OCI-LY7 (cell line): ENCODE measurements at regions not wholly inside any gene's neighbourhood (a gene's known extent, or its start where the extent isn't known, plus 50 kb on each side); places are given as distances from the start of the nearest gene placed in this dataset.

Experiments
- BruUV-seq: library from RNA; stranded (reverse); fragments of 400-500 nt; replicated peaks from 2 replicates; lab custom pipeline; 2021; lab: Mats Ljungman, UMichigan
- CTCF ChIA-PET: fragments of 300-600 bp; sonication (Branson Sonifier 250); formaldehyde crosslinking; loops from one replicate; lab custom pipeline; 2022; ENCODE audit warnings: antibody characterized with exemption; ENCODE audit not compliant: unreplicated experiment; lab: Charles Lee
- POLR2A ChIA-PET: fragments of 300-600 bp; sonication (Branson Sonifier 250); formaldehyde crosslinking; loops from one replicate; lab custom pipeline; 2022; ENCODE audit warnings: antibody characterized with exemption; lab: Charles Lee
- DNase-seq: peaks from one replicate; pipeline ENCODE4 v3.0.0-alpha.2; 2015; ENCODE audit warnings: low spot score
- H2AFZ ChIP-seq: fragments of 200-600 bp; sonication (generic), shearing (Covaris generic); 2 replicates; pipeline ENCODE4 v1.6.1; 2014; ENCODE audit warnings: mild to moderate bottlenecking, antibody characterized with exemption, low read length, moderate library complexity
- H3K27ac ChIP-seq: fragments of 200-600 bp; sonication (generic); 2 replicates; pipeline ENCODE4 v1.5.1; 2014; ENCODE audit warnings: mixed run types, low read depth, mild to moderate bottlenecking, moderate library complexity, low read length, inconsistent platforms; ENCODE audit not compliant: poor library complexity, severe bottlenecking
- H3K36me3 ChIP-seq: fragments of 200-600 bp; sonication (generic); 2 replicates; pipeline ENCODE4 v1.6.1; 2014; ENCODE audit warnings: mild to moderate bottlenecking, antibody characterized with exemption, low read length, moderate library complexity, mixed read lengths; ENCODE audit not compliant: insufficient read depth
- H3K4me1 ChIP-seq: fragments of 200-600 bp; sonication (generic); 2 replicates; pipeline ENCODE4 v1.5.1; 2014; ENCODE audit warnings: mild to moderate bottlenecking, low read length; ENCODE audit not compliant: insufficient read depth, poor library complexity, severe bottlenecking
- H3K4me2 ChIP-seq: fragments of 200-600 bp; sonication (generic); 2 replicates; pipeline ENCODE4 v1.6.1; 2014; ENCODE audit warnings: mild to moderate bottlenecking, low read length
- H3K4me3 ChIP-seq: fragments of 200-600 bp; sonication (generic); 2 replicates; pipeline ENCODE4 v1.5.1; 2014; ENCODE audit warnings: mild to moderate bottlenecking, low read depth, low read length; ENCODE audit not compliant: poor library complexity, severe bottlenecking
- H3K79me2 ChIP-seq: fragments of 200-600 bp; sonication (generic); 2 replicates; pipeline ENCODE4 v1.6.1; 2016; ENCODE audit warnings: low read depth, mild to moderate bottlenecking, low read length, moderate library complexity, mixed read lengths; ENCODE audit not compliant: insufficient read depth
- H3K9me2 ChIP-seq: fragments of 200-600 bp; sonication (generic); 2 replicates; pipeline ENCODE4 v1.6.1; 2016; ENCODE audit warnings: mild to moderate bottlenecking, low read length, mixed read lengths; ENCODE audit not compliant: insufficient read depth
- H3K9me3 ChIP-seq: fragments of 200-600 bp; sonication (generic); 2 replicates; pipeline ENCODE4 v1.6.1; 2014; ENCODE audit warnings: mild to moderate bottlenecking, mixed run types, low read length, mixed read lengths
- H4K20me1 ChIP-seq: fragments of 200-600 bp; sonication (generic); 2 replicates; pipeline ENCODE4 v1.6.1; 2014; ENCODE audit warnings: mild to moderate bottlenecking, antibody characterized with exemption, low read length, moderate library complexity, mixed read lengths; ENCODE audit not compliant: insufficient read depth
- EZH2phosphoT487 ChIP-seq: fragments of 200-600 bp; sonication (generic); IDR thresholded peaks from 2 replicates; pipeline ENCODE4 v1.6.1; 2018; ENCODE audit warnings: low read depth, borderline replicate concordance, mild to moderate bottlenecking, mixed run types, antibody characterized with exemption, low read length, moderate library complexity, mixed read lengths
- intact Hi-C: fragments of 100-400 bp; cut with micrococcal nuclease; formaldehyde crosslinking; loops from one replicate; pipeline ENCODE4 v1.10.0; 2022; ENCODE audit not compliant: unreplicated experiment
- TF ChIP-seq, protein P1 (sequence below): fragments of 200-600 bp; sonication (generic); conservative IDR thresholded peaks from 2 replicates; pipeline ENCODE4 v1.5.1; 2014; ENCODE audit warnings: mild to moderate bottlenecking, antibody characterized with exemption, low read length, moderate library complexity, mixed read lengths

DNA sequence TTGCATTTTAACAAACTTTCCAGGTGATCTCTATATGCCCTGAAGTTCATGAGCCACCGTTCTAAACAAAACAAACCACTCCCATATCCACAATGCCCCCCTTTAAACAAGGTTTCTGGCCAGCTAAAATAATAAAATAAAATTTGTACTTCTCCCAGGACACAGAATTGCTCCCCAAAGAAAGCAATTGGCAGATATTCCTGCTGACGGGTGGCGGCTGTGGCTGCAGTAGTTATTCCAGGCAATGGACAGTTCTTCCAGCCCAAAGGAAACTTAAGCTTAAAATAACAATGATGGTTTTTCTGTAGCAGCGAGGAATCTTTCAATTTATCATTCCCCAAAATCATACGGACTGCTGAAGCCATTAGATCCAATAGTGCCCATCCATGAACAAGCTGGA is 260.5 kb upstream of the ZNF521 start:
- no peaks in the 10 kb centered on the region for H3K36me3 ChIP-seq
- ChIA-PET POLR2A (interaction anchor here (0.6 kb wide), 1 partner anchor 1252 kb away, joined by 3 read pairs; no protein-coding TSS in a partner anchor), CTCF (no interaction called here)
- no peak overlapping the region for H3K27ac ChIP-seq
- no peak overlapping the region for H3K4me2 ChIP-seq
- no peak for TF ChIP-seq EZH2phosphoT487
- TF ChIP-seq, protein P1, sequence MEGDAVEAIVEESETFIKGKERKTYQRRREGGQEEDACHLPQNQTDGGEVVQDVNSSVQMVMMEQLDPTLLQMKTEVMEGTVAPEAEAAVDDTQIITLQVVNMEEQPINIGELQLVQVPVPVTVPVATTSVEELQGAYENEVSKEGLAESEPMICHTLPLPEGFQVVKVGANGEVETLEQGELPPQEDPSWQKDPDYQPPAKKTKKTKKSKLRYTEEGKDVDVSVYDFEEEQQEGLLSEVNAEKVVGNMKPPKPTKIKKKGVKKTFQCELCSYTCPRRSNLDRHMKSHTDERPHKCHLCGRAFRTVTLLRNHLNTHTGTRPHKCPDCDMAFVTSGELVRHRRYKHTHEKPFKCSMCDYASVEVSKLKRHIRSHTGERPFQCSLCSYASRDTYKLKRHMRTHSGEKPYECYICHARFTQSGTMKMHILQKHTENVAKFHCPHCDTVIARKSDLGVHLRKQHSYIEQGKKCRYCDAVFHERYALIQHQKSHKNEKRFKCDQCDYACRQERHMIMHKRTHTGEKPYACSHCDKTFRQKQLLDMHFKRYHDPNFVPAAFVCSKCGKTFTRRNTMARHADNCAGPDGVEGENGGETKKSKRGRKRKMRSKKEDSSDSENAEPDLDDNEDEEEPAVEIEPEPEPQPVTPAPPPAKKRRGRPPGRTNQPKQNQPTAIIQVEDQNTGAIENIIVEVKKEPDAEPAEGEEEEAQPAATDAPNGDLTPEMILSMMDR, result no peak
- no peak overlapping the region for H3K4me3 ChIP-seq
- H3K9me3 ChIP-seq, result no peaks in the 10 kb centered on the region
- H3K4me1 ChIP-seq, result no peaks in the 10 kb centered on the region
- intact Hi-C loops, result no loop called here
- no peaks in the 10 kb centered on the region for H4K20me1 ChIP-seq
- DNase-seq, result no peak
- no peak overlapping the region for H2AFZ ChIP-seq
- BruUV-seq, result no TSS peak
- H3K79me2 ChIP-seq, result no peaks in the 10 kb centered on the region
- no peaks in the 10 kb centered on the region for H3K9me2 ChIP-seq

DNA sequence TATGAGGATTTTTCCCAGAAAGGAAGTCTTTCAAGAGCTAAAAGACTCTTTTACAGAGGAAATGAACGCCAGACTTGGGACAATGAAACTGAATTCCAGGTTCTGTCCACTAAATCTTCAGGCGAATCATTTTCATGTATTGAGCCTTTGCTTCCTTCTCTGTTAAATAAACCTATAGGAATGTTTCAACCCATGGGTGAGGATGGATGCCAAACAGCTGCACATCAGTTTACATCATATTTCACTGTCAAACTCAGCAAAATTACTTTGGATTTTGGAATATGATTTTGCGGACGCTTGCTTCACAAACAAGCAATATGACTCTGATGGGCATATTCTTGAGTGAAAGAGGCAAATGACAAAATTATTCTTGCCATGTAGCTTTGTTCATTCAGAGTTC is 256.1 kb upstream of the ZNF521 start:
- Histone ChIP-seq H3K9me2 (no peaks in the 10 kb centered on the region), H3K4me1 (no peaks in the 10 kb centered on the region), H2AFZ (no peak overlapping the region), H3K4me3 (no peak overlapping the region), H3K9me3 (no peaks in the 10 kb centered on the region), H3K27ac (no peak overlapping the region), H3K4me2 (no peak overlapping the region), H3K36me3 (no peaks in the 10 kb centered on the region), H4K20me1 (no peaks in the 10 kb centered on the region), H3K79me2 (no peaks in the 10 kb centered on the region)
- no peak for TF ChIP-seq EZH2phosphoT487
- TF ChIP-seq, protein P1, result no peak
- DNase-seq, result no peak
- intact Hi-C loops, result loop anchor here (10.0 kb wide), 1 partner anchor 63 kb away; no protein-coding TSS in a partner anchor
- no TSS peak for BruUV-seq
- ChIA-PET POLR2A (no interaction called here), CTCF (no interaction called here)

DNA sequence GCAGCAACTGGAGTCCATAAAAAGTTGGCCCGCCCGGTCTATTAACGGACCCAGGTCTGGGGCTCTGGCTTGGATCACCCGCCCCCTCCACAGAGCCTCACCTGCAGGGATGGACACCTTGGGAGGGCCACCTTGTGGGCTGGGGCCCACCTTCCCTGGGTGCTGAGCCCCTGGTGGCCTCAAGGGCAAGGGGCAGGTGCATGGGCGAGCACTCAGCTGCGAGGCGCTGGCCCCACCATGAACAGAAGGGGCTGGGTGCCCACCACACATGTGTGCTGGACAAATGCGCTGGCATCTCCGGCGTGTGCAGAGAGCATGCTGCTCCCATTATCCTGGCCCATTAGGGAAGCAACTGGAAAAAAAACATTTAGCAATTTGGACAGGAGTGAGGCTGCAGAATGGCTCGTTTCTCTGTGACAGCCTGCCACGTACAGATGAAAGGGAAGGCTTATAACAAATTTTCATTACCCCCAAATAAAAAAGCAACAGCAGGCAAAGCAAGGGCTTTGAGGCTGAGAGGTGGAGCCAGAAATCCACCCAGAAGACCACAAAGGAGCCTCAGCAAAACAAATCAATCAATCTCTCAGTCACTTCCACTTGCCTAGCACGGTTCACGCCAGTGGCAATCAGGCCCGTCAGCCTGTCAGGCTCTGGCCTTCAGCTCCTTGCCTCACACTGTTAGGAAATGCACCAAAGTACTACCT is 253.1 kb upstream of the ZNF521 start:
- Histone ChIP-seq H3K36me3 (no peaks in the 10 kb centered on the region), H2AFZ (no peak overlapping the region), H3K4me3 (no peak overlapping the region), H3K4me2 (no peak overlapping the region), H3K27ac (no peak overlapping the region), H3K79me2 (no peaks in the 10 kb centered on the region), H3K4me1 (no peaks in the 10 kb centered on the region), H3K9me2 (no peaks in the 10 kb centered on the region), H4K20me1 (no peaks in the 10 kb centered on the region), H3K9me3 (no peaks in the 10 kb centered on the region)
- DNase-seq, result no peak
- ChIA-PET CTCF (no interaction called here), POLR2A (no interaction called here)
- BruUV-seq, result no TSS peak
- TF ChIP-seq, protein P1, result no peak
- no peak for TF ChIP-seq EZH2phosphoT487
- intact Hi-C loops, result loop anchor here (10.0 kb wide), 1 partner anchor 60 kb away; no protein-coding TSS in a partner anchor
